Astrocyte of the cerebellum (primary cell): ENCODE measurements at regions not wholly inside any gene's neighbourhood (a gene's known extent, or its start where the extent isn't known, plus 50 kb on each side); places are given as distances from the start of the nearest gene placed in this dataset.

Experiments used
- DNase-seq: peaks from one replicate; pipeline ENCODE4 v3.0.0-alpha.2; 2011; ENCODE audit warnings: low read depth
- H3K4me3 ChIP-seq: 2 replicates; pipeline ENCODE4 v1.5.1; 2011; ENCODE audit warnings: mild to moderate bottlenecking, low read depth, low read length, moderate library complexity
- in situ Hi-C: cut with HindIII; loops from 2 replicates; pipeline ENCODE4 v1.10.0; 2017; ENCODE audit warnings: low sequenced_read_pairs
- TF ChIP-seq, protein P1 (sequence below): IDR thresholded peaks from 2 replicates; pipeline ENCODE4 v1.5.1; 2012; ENCODE audit warnings: low read length, low read depth, moderate library complexity, mild to moderate bottlenecking; ENCODE audit errors: missing control alignments

DNA sequence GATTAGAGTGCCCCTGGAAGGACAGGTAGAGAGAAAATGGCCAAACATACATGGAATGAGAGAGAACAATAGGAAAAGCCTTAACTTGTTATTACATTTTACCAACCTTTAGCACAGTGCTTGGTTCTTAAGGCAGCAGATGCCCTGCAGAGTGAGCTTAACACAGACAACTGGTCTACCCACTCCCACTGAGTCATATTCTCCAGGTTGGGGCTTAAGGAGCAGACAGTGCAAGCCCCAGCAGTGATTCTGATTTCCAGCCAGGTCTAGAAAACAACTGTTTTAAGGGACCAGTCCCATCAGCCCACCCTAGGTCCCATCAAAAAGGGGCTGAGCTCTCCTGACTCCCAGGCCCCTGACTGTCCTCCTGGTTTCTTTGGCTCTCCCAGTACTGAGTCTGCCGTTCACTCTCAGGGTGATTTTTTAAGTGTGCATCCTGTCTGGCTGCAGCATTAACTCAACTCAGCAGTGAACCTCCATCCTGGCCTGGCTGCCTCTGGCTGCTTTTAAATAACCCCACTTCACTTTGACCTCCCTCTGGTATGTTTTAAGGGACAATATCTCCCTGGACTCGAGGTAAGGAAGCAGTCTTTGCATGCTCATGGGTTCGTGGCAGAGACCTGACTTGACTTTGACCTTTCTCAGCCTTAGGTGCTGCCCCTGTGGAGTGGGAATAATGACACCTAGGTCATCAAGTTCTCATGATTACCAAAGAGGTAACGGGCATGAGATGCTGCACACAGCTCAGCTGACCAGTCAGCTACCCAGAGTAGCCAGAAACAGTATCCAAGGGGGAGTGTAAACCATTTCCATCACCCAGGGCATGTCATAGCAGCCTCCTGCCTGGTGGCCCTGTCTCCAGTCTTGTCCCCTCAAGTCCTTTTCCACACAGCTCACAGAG, 210.7 kb upstream of the PWP1 start:
- no peak for DNase-seq
- in situ Hi-C loops, result no loop called here
- no peak overlapping the region for H3K4me3 ChIP-seq
- TF ChIP-seq, protein P1, sequence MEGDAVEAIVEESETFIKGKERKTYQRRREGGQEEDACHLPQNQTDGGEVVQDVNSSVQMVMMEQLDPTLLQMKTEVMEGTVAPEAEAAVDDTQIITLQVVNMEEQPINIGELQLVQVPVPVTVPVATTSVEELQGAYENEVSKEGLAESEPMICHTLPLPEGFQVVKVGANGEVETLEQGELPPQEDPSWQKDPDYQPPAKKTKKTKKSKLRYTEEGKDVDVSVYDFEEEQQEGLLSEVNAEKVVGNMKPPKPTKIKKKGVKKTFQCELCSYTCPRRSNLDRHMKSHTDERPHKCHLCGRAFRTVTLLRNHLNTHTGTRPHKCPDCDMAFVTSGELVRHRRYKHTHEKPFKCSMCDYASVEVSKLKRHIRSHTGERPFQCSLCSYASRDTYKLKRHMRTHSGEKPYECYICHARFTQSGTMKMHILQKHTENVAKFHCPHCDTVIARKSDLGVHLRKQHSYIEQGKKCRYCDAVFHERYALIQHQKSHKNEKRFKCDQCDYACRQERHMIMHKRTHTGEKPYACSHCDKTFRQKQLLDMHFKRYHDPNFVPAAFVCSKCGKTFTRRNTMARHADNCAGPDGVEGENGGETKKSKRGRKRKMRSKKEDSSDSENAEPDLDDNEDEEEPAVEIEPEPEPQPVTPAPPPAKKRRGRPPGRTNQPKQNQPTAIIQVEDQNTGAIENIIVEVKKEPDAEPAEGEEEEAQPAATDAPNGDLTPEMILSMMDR, result no peak

DNA sequence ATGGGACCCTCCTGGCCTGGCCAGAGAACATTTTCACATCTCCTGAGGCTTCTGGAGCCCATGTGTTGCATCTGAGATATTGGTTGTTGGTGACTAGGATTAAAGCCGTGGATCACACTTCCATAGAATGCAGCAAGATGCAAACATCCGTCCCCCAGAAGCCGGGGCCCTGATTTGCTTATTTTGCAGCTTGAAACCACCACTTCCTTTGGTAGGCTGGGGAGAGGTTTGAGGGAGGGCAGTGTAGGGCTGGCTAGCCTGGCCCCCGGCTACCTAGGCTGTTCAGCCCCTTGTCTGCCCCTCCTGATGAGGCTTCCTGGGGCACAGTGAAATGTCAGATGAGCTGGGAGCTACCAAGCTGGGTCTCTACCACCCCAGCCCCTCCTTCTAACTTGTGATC, 209.7 kb upstream of the PWP1 start:
- TF ChIP-seq, protein P1, result no peak
- H3K4me3 ChIP-seq, result no peak overlapping the region
- no peak for DNase-seq
- in situ Hi-C loops, result no loop called here

DNA sequence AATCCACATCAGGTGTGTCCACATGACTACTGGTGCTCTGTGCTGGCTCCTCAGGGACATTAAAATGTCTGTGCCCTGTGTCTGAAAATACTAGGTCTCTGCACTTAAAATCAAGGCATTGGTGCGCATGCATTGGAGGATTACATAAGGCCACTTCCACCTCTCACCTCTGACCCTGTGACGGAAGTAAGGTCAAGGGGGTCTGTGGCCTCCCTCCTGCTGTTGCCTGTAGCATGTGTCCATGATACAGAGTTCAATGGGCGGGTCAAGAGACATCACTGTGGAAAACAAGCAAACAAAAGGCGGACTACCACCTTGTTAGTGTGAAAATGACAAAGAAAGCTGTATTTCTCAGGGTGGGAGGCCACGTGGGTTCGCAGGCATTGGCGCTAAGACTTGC, 208.6 kb upstream of the PWP1 start:
- DNase-seq, result no peak
- in situ Hi-C loops, result no loop called here
- TF ChIP-seq, protein P1, result no peak

DNA sequence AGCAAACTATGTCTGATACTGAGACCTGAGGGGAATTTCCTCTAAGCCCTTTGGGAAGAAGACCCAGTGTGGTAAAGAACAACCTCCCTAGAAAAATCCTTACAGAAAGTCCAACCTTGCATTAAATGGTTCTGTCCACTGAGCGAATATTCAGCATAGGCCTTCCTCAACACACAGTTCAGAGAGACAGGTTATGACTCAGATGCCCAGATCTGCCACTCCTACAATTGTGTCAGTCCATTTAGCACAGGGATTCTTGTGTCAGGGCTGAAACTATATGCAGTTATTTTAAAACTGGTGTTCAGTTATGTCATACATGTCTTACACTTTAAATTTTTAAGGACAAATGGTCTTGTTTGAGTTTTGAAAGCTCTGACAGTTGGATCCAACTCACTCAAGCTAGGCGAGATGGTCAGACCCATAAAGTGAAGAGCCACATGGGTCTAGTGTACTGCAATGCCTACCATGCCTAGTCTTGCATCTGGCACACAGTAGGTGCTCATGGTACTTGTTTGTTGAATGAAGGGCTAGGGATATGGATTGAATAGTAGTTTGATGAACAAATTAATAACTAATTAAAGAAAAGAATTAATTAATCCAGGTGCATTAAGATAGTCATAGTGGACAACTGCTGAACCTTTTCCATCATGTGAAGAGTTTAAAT, 207.5 kb upstream of the PWP1 start:
- TF ChIP-seq, protein P1, result no peak
- DNase-seq, result no peak
- no peak overlapping the region for H3K4me3 ChIP-seq
- in situ Hi-C loops, result no loop called here

More for the DNA sequence above, 208.6 kb upstream of the PWP1 start:
- no peak overlapping the region for H3K4me3 ChIP-seq

DNA sequence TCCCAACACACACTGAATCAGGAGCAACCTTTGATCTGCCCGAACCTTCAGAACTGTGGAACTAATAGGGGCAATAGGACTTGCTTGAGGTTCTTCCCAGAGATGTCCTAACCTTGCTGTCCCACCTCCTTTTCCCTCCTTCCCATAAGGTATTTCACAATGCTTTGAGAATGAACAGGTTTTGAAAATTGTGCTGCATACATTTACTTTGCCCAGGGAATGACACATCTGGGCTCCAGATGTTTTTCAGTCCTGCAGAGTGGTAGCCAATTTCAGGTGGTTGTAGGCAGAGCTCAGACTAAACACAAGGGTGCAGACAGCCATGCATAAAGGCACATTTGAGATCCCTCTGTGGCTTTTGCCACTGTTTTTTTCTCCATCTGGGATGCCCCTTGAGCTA, 206.7 kb upstream of the PWP1 start:
- in situ Hi-C loops, result no loop called here
- no peak for DNase-seq
- H3K4me3 ChIP-seq, result no peak overlapping the region
- TF ChIP-seq, protein P1, result no peak

DNA sequence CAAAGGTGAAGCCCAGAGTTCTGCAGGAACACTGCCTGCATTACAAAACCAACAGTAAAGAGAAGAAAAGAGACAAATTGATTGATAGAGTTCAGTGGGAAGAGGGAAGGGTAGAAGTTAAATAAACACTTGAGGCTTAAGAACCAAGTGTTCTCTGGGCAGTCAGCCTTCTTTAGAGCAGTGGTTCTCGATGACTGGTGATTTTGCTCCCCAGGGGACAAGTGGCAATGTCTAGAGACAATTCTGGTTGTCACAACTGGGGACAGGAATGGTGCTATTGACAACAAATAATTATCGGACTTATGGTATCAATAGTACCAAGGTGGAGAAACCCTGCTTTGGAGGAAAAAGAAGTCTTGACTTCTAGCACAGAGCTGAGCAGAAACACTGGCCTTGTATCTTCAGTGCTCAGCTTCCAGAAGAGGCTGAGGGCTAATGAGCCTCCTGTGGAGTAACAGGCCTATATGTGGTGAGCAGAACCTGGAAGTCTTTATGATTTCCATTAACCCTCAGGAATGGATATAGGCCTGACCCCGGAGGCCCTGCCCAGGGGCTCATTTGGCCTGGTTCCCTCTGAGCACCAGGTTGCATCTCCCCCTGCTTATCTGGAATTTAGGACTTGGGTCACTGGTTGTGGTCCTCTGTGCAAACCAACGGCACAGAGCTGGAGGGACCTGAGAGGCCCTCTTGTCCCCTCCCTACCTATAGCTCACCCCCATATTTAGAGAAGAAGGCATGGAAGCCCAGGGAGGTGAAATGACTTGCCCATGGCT, 204.6 kb upstream of the PWP1 start:
- TF ChIP-seq, protein P1, result no peak
- in situ Hi-C loops, result no loop called here
- DNase-seq, result no peak
- no peak overlapping the region for H3K4me3 ChIP-seq
